Ammon's horn (tissue), 1 donor: ENCODE measurements at regions not wholly inside any gene's neighbourhood (a gene's known extent, or its start where the extent isn't known, plus 50 kb on each side); places are given as distances from the start of the nearest gene placed in this dataset.
"Not testable (repeated sequence)": the region's sequence is repeated elsewhere in the genome, so short reads cannot be mapped to it uniquely, and the experiment has no call there.

Experiments
- DNase-seq: peaks from one replicate; pipeline ENCODE4 v3.0.0-alpha.2; 2016; ENCODE audit warnings: low spot score

- no peak for DNase-seq
Measured at GRCh38 chr13:40047322-40047771, 391.9 kb downstream of the COG6 start.

GRCh38 chr13:40048551-40048950 is 393.1 kb downstream of the COG6 start:
- no peak for DNase-seq

- DNase-seq: no peak
Measured at GRCh38 chr13:40052954-40053353, 397.5 kb downstream of the COG6 start.

- no peak for DNase-seq
Measured at GRCh38 chr13:40053401-40053800, 397.9 kb downstream of the COG6 start.

- DNase-seq: not testable (repeated sequence)
Measured at GRCh38 chr13:40054422-40054821, 399.0 kb downstream of the COG6 start.

GRCh38 chr13:40056898-40057619 is 401.6 kb downstream of the COG6 start:
- no peak for DNase-seq

GRCh38 chr13:40058757-40059236 is 403.3 kb downstream of the COG6 start:
- no peak for DNase-seq

- no peak for DNase-seq
Measured at GRCh38 chr13:40059540-40060232, 404.2 kb downstream of the COG6 start.

GRCh38 chr13:40060296-40061007 is 405.0 kb downstream of the COG6 start:
- DNase-seq: peak; percentile 64

- no peak for DNase-seq
Measured at GRCh38 chr13:40061466-40062450, 406.3 kb downstream of the COG6 start.

- DNase-seq: no peak
Measured at GRCh38 chr13:40063278-40063698, 407.8 kb downstream of the COG6 start.

- DNase-seq: peak; percentile 10
Measured at GRCh38 chr13:40063703-40064102, 408.2 kb downstream of the COG6 start.

- no peak for DNase-seq
Measured at GRCh38 chr13:40064154-40065097, 409.0 kb downstream of the COG6 start.

GRCh38 chr13:40069173-40070044 is 413.9 kb downstream of the COG6 start:
- peak; percentile 92 for DNase-seq

- no peak for DNase-seq
Measured at GRCh38 chr13:40070357-40070756, 414.9 kb downstream of the COG6 start.

GRCh38 chr13:40072663-40073120 is 417.2 kb downstream of the COG6 start:
- no peak for DNase-seq

GRCh38 chr13:40074338-40074737 is 418.9 kb downstream of the COG6 start:
- no peak for DNase-seq

GRCh38 chr13:40075281-40075680 is 419.8 kb downstream of the COG6 start:
- DNase-seq: no peak

- no peak for DNase-seq
Measured at GRCh38 chr13:40076765-40077362, 421.4 kb downstream of the COG6 start.
